HUES48 (cell line): ENCODE measurements at regions not wholly inside any gene's neighbourhood (a gene's known extent, or its start where the extent isn't known, plus 50 kb on each side); places are given as distances from the start of the nearest gene placed in this dataset.

Experiments used
- H3K27ac ChIP-seq: one replicate; pipeline ENCODE4 v1.7.0; 2013; ENCODE audit warnings: low read depth, low read length, inconsistent platforms
- H3K27me3 ChIP-seq: 2 replicates; pipeline ENCODE4 v1.6.1; 2013; ENCODE audit warnings: mild to moderate bottlenecking, low read length; ENCODE audit not compliant: control insufficient read depth, insufficient read depth
- H3K36me3 ChIP-seq: 2 replicates; pipeline ENCODE4 v1.6.1; 2013; ENCODE audit warnings: low read length; ENCODE audit not compliant: control insufficient read depth, insufficient read depth
- H3K4me1 ChIP-seq: 2 replicates; pipeline ENCODE4 v1.6.1; 2013; ENCODE audit warnings: mild to moderate bottlenecking, low read length; ENCODE audit not compliant: control insufficient read depth, insufficient read depth
- H3K4me3 ChIP-seq: 2 replicates; pipeline ENCODE4 v1.5.1; 2013; ENCODE audit warnings: mild to moderate bottlenecking, low read depth, low read length
- H3K9ac ChIP-seq: 2 replicates; pipeline ENCODE4 v1.6.1; 2013; ENCODE audit warnings: mild to moderate bottlenecking, low read depth, low read length, moderate library complexity
- H3K9me3 ChIP-seq: 2 replicates; pipeline ENCODE4 v1.6.1; 2013; ENCODE audit warnings: low read length; ENCODE audit not compliant: control insufficient read depth, insufficient read depth

- Histone ChIP-seq H3K4me1 (peaks cover 7% of the 10 kb centered on the region), H3K36me3 (no peaks in the 10 kb centered on the region), H3K4me3 (no peak overlapping the region), H3K27ac (no peak overlapping the region), H3K27me3 (no peaks in the 10 kb centered on the region), H3K9me3 (no peaks in the 10 kb centered on the region), H3K9ac (no peak overlapping the region)
Measured at GRCh38 chr14:22484632-22485031, 104.4 kb downstream of the DAD1 start.

- H3K27ac ChIP-seq, result no peak overlapping the region
- no peak overlapping the region for H3K4me3 ChIP-seq
- no peaks in the 10 kb centered on the region for H3K27me3 ChIP-seq
- peaks cover 10% of the 10 kb centered on the region for H3K4me1 ChIP-seq
- H3K9ac ChIP-seq, result no peak overlapping the region
- no peaks in the 10 kb centered on the region for H3K36me3 ChIP-seq
- no peaks in the 10 kb centered on the region for H3K9me3 ChIP-seq
Measured at GRCh38 chr14:22483863-22484593, 105.0 kb downstream of the DAD1 start.

GRCh38 chr14:22482782-22483553, 106.1 kb downstream of the DAD1 start:
- no peak overlapping the region for H3K9ac ChIP-seq
- no peak overlapping the region for H3K27ac ChIP-seq
- no peaks in the 10 kb centered on the region for H3K27me3 ChIP-seq
- H3K9me3 ChIP-seq, result no peaks in the 10 kb centered on the region
- H3K36me3 ChIP-seq, result no peaks in the 10 kb centered on the region
- H3K4me1 ChIP-seq, result peaks cover 16% of the 10 kb centered on the region
- H3K4me3 ChIP-seq, result no peak overlapping the region

- no peaks in the 10 kb centered on the region for H3K9me3 ChIP-seq
- no peaks in the 10 kb centered on the region for H3K27me3 ChIP-seq
- no peak overlapping the region for H3K9ac ChIP-seq
- no peak overlapping the region for H3K4me3 ChIP-seq
- H3K36me3 ChIP-seq, result no peaks in the 10 kb centered on the region
- peaks cover 16% of the 10 kb centered on the region for H3K4me1 ChIP-seq
- no peak overlapping the region for H3K27ac ChIP-seq
Measured at GRCh38 chr14:22482085-22482694, 106.8 kb downstream of the DAD1 start.

GRCh38 chr14:22481546-22481945, 107.5 kb downstream of the DAD1 start:
- Histone ChIP-seq H3K9me3 (no peaks in the 10 kb centered on the region), H3K4me1 (peaks cover 16% of the 10 kb centered on the region), H3K4me3 (no peak overlapping the region), H3K9ac (no peak overlapping the region), H3K27ac (no peak overlapping the region), H3K36me3 (no peaks in the 10 kb centered on the region), H3K27me3 (no peaks in the 10 kb centered on the region)

- Histone ChIP-seq H3K27ac (no peak overlapping the region), H3K4me3 (no peak overlapping the region), H3K4me1 (peaks cover 21% of the 10 kb centered on the region)
Measured at GRCh38 chr14:22479776-22480464, 109.1 kb downstream of the DAD1 start.

GRCh38 chr14:22479132-22479531, 109.9 kb downstream of the DAD1 start:
- Histone ChIP-seq H3K36me3 (no peaks in the 10 kb centered on the region), H3K9ac (no peak overlapping the region), H3K27ac (no peak overlapping the region), H3K4me1 (peaks cover 21% of the 10 kb centered on the region), H3K4me3 (no peak overlapping the region), H3K27me3 (no peaks in the 10 kb centered on the region), H3K9me3 (no peaks in the 10 kb centered on the region)

More at GRCh38 chr14:22479776-22480464, 109.1 kb downstream of the DAD1 start:
- Histone ChIP-seq H3K9me3 (no peaks in the 10 kb centered on the region), H3K27me3 (no peaks in the 10 kb centered on the region), H3K9ac (no peak overlapping the region), H3K36me3 (no peaks in the 10 kb centered on the region)

GRCh38 chr14:22478670-22479069, 110.4 kb downstream of the DAD1 start:
- Histone ChIP-seq H3K27me3 (no peaks in the 10 kb centered on the region), H3K4me3 (no peak overlapping the region), H3K36me3 (no peaks in the 10 kb centered on the region), H3K9me3 (no peaks in the 10 kb centered on the region), H3K27ac (no peak overlapping the region), H3K9ac (no peak overlapping the region), H3K4me1 (peaks cover 21% of the 10 kb centered on the region)

GRCh38 chr14:22478247-22478646, 110.8 kb downstream of the DAD1 start:
- Histone ChIP-seq H3K4me1 (peaks cover 21% of the 10 kb centered on the region), H3K9me3 (no peaks in the 10 kb centered on the region), H3K36me3 (no peaks in the 10 kb centered on the region), H3K4me3 (no peak overlapping the region), H3K9ac (no peak overlapping the region), H3K27me3 (no peaks in the 10 kb centered on the region), H3K27ac (no peak overlapping the region)

GRCh38 chr14:22477569-22478194, 111.3 kb downstream of the DAD1 start:
- Histone ChIP-seq H3K27me3 (no peaks in the 10 kb centered on the region), H3K9ac (no peak overlapping the region), H3K36me3 (no peaks in the 10 kb centered on the region), H3K9me3 (no peaks in the 10 kb centered on the region), H3K4me3 (no peak overlapping the region), H3K27ac (no peak overlapping the region), H3K4me1 (peaks cover 21% of the 10 kb centered on the region)
